ENCODE measurements at regions not wholly inside any gene's neighbourhood (a gene's known extent, or its start where the extent isn't known, plus 50 kb on each side); places are given as distances from the start of the nearest gene placed in this dataset.

GRCh38 chr20:23230766-23231385, 119.7 kb upstream of the NXT1 start:
- no peak for DNase-seq

GRCh38 chr20:23229989-23230388, 120.6 kb upstream of the NXT1 start:
- DNase-seq = no peak

GRCh38 chr20:23228912-23229311, 121.7 kb upstream of the NXT1 start:
- no peak for DNase-seq

GRCh38 chr20:23227976-23228375, 122.6 kb upstream of the NXT1 start:
- no peak for DNase-seq

GRCh38 chr20:23227274-23227673, 123.3 kb upstream of the NXT1 start:
- DNase-seq = no peak

GRCh38 chr20:23226612-23227265, 123.9 kb upstream of the NXT1 start:
- no peak for DNase-seq

- DNase-seq = no peak
Measured at GRCh38 chr20:23225407-23226060, 125.1 kb upstream of the NXT1 start.

- no peak for DNase-seq
Measured at GRCh38 chr20:23224806-23225205, 125.8 kb upstream of the NXT1 start.

- DNase-seq = no peak
Measured at GRCh38 chr20:23223908-23224580, 126.5 kb upstream of the NXT1 start.

- DNase-seq = no peak
Measured at GRCh38 chr20:23222531-23223200, 127.9 kb upstream of the NXT1 start.

- DNase-seq = no peak
Measured at GRCh38 chr20:23217023-23217422, 130.9 kb upstream of the CD93 start.

- DNase-seq = no peak
Measured at GRCh38 chr20:23215344-23215995, 129.3 kb upstream of the CD93 start.

- no peak for DNase-seq
Measured at GRCh38 chr20:23214903-23215302, 128.8 kb upstream of the CD93 start.

- DNase-seq = no peak
Measured at GRCh38 chr20:23212464-23212995, 126.4 kb upstream of the CD93 start.

- DNase-seq = no peak
Measured at GRCh38 chr20:23212011-23212410, 125.9 kb upstream of the CD93 start.

GRCh38 chr20:23211164-23211563, 125.0 kb upstream of the CD93 start:
- no peak for DNase-seq

- DNase-seq = no peak
Measured at GRCh38 chr20:23207826-23208540, 121.9 kb upstream of the CD93 start.

GRCh38 chr20:23206995-23207394, 120.9 kb upstream of the CD93 start:
- no peak for DNase-seq

GRCh38 chr20:23206061-23206460, 119.9 kb upstream of the CD93 start:
- no peak for DNase-seq

GRCh38 chr20:23205611-23206041, 119.5 kb upstream of the CD93 start:
- peak; percentile 53 for DNase-seq

- no peak for DNase-seq
Measured at GRCh38 chr20:23205211-23205610, 119.1 kb upstream of the CD93 start.
